SJCRH30 (cell line): ENCODE measurements at regions not wholly inside any gene's neighbourhood (a gene's known extent, or its start where the extent isn't known, plus 50 kb on each side); places are given as distances from the start of the nearest gene placed in this dataset.

ENCODE experiments used
- DNase-seq, 2 experiments: peaks; one replicate each; pipeline ENCODE4 v3.0.0-alpha.2; 2015 to 2020
- H3K27ac ChIP-seq: fragments of 250-450 bp; sonication (Bioruptor Pico); 2 replicates; pipeline ENCODE4 v1.5.1; 2020; ENCODE audit warnings: mild to moderate bottlenecking, moderate library complexity
- H3K27me3 ChIP-seq: fragments of 250-450 bp; sonication (Bioruptor Pico); 2 replicates; pipeline ENCODE4 v1.5.1; 2020; ENCODE audit warnings: mild to moderate bottlenecking, moderate library complexity
- H3K36me3 ChIP-seq: fragments of 250-450 bp; sonication (Bioruptor Pico); 2 replicates; pipeline ENCODE4 v1.5.1; 2020; ENCODE audit warnings: mild to moderate bottlenecking, moderate library complexity
- H3K4me1 ChIP-seq: fragments of 250-450 bp; sonication (Bioruptor Pico); 2 replicates; pipeline ENCODE4 v1.5.1; 2020; ENCODE audit warnings: mild to moderate bottlenecking, moderate library complexity
- H3K4me3 ChIP-seq: fragments of 250-450 bp; sonication (Bioruptor Pico); 2 replicates; pipeline ENCODE4 v1.5.1; 2020; ENCODE audit warnings: mild to moderate bottlenecking, moderate library complexity
- H3K9me3 ChIP-seq: fragments of 250-450 bp; sonication (Bioruptor Pico); replicated peaks from 2 replicates; pipeline ENCODE4 v1.5.1; 2020; ENCODE audit warnings: mild to moderate bottlenecking, moderate library complexity

- H3K27ac ChIP-seq = no peak overlapping the region
Observed at GRCh38 chr2:3025984-3026383, 351.6 kb downstream of the EIPR1 start.

DNA sequence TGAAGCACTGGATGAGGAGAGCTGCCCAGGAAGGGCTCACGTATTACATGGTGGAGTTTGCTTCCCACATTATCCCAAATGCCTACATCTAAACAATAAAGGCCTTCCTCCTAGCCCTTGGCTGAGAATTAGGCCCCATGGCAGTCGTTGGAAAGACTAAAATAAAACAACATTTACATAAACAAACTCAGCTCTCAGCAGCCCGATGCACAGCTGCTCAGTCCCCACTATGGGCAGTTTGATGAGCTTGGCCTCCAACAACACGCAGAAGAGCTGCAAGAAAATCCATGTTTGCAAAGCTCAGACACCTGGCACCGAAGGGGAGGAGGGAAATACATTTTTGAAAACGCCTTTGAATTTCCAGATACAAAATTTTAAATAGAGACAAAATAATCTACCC, 352.4 kb downstream of the EIPR1 start:
- Histone ChIP-seq H3K4me1 (peaks cover 9% of the 10 kb centered on the region), H3K36me3 (no peaks in the 10 kb centered on the region), H3K27me3 (no peaks in the 10 kb centered on the region; the same call in 1 of the 2 replicates), H3K27ac (no peak overlapping the region), H3K9me3 (no peaks in the 10 kb centered on the region), H3K4me3 (no peak overlapping the region)
- DNase-seq = peak; percentile 37 to 54

More at GRCh38 chr2:3025984-3026383, 351.6 kb downstream of the EIPR1 start:
- peaks cover 9% of the 10 kb centered on the region for H3K4me1 ChIP-seq
- no peak for DNase-seq
- no peaks in the 10 kb centered on the region for H3K36me3 ChIP-seq
- no peaks in the 10 kb centered on the region for H3K9me3 ChIP-seq
- no peak overlapping the region for H3K4me3 ChIP-seq
- no peaks in the 10 kb centered on the region; the same call in 1 of the 2 replicates for H3K27me3 ChIP-seq

- H3K36me3 ChIP-seq = no peaks in the 10 kb centered on the region
- no peaks in the 10 kb centered on the region for H3K9me3 ChIP-seq
- no peak for DNase-seq
- H3K27me3 ChIP-seq = no peaks in the 10 kb centered on the region; the same call in 1 of the 2 replicates
- no peak overlapping the region for H3K27ac ChIP-seq
- no peak overlapping the region for H3K4me3 ChIP-seq
- peaks cover 9% of the 10 kb centered on the region for H3K4me1 ChIP-seq
Observed at GRCh38 chr2:3024401-3024935, 353.1 kb downstream of the EIPR1 start.

GRCh38 chr2:3023531-3023930, 354.1 kb downstream of the EIPR1 start:
- H3K36me3 ChIP-seq = no peaks in the 10 kb centered on the region
- DNase-seq = no peak
- no peaks in the 10 kb centered on the region for H3K9me3 ChIP-seq

DNA sequence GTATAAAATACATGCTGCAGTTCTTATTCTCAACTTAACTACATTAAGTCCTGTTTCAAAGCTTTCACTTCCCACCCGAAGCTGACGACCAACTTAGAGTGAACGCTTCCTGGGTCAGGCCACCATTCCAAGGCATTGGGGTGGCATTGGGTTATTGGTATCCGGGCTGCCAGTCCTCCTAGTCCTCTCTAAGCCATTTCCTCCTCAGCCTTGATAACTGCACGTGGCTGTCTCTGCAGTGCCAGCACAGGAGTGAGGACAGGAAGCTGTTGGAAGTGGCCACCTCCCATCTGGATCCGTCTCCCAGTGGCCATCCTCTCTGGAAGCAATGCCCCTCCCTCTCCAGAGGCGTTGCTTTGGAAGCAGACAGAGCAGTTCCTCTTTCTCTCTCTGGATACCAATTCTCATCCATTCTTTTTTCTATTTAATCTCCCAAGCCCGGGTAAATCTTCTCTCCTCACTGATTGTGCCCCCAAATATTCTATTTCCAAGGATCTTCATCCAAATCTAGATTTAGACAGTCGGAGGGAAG, 354.7 kb downstream of the EIPR1 start:
- H3K27me3 ChIP-seq = no peaks in the 10 kb centered on the region
- no peaks in the 10 kb centered on the region for H3K9me3 ChIP-seq
- no peaks in the 10 kb centered on the region for H3K36me3 ChIP-seq
- no peak overlapping the region for H3K4me3 ChIP-seq
- H3K4me1 ChIP-seq = peaks cover 9% of the 10 kb centered on the region
- DNase-seq = no peak
- no peak overlapping the region for H3K27ac ChIP-seq

More at GRCh38 chr2:3023531-3023930, 354.1 kb downstream of the EIPR1 start:
- no peak overlapping the region for H3K27ac ChIP-seq
- peaks cover 9% of the 10 kb centered on the region for H3K4me1 ChIP-seq
- H3K27me3 ChIP-seq = no peaks in the 10 kb centered on the region
- H3K4me3 ChIP-seq = no peak overlapping the region

- H3K36me3 ChIP-seq = no peaks in the 10 kb centered on the region
- H3K4me3 ChIP-seq = no peak overlapping the region
- H3K4me1 ChIP-seq = peaks cover 9% of the 10 kb centered on the region
- H3K9me3 ChIP-seq = no peaks in the 10 kb centered on the region
- H3K27me3 ChIP-seq = no peaks in the 10 kb centered on the region
- no peak overlapping the region for H3K27ac ChIP-seq
- no peak for DNase-seq
Observed at GRCh38 chr2:3021720-3022119, 355.9 kb downstream of the EIPR1 start.

DNA sequence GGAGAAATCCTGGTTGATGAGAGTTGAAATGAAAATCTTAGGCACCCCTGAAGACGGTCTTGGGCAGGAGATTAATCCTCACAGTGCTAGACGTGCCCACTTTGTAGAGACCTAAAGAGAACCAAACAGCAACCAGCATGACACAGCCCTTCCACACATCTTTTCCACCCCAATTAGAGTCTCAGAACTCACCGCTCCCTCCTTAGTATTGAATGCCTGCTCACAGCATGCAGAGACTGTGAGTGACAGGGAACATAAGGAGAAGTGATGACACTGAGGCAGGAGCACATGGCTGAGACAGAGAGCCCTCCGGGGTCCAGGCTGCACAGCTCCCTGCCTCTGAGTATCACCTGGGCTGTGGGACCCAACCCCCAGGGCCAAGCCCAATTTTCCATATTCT, 367.6 kb downstream of the EIPR1 start:
- Histone ChIP-seq H3K4me3 (no peak overlapping the region), H3K36me3 (no peaks in the 10 kb centered on the region), H3K27ac (no peak overlapping the region), H3K27me3 (no peaks in the 10 kb centered on the region), H3K4me1 (no peaks in the 10 kb centered on the region), H3K9me3 (0 out of 2 replicates have a peak, but pooled peaks cover 3% of the 10 kb centered on the region)
- no peak for DNase-seq

DNA sequence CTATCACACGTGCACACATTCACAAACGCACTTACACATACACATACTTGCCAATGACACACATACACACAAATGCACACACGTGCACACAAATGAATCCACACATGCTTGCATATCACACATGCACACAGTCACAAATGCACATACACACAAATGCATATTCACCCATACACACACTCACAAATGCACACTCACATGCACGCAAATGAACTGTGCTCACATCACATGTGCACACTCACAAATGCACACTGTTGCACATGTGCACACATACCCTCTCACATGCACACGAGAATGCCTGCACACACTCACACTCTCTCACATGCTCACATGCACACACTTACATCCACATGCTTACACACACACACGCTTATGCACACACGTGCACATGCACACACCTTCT, 368.1 kb downstream of the EIPR1 start:
- 0 out of 2 replicates have a peak, but pooled peaks cover 3% of the 10 kb centered on the region for H3K9me3 ChIP-seq
- no peak for DNase-seq
- H3K4me1 ChIP-seq = no peaks in the 10 kb centered on the region
- no peak overlapping the region for H3K27ac ChIP-seq
- H3K4me3 ChIP-seq = no peak overlapping the region
- H3K27me3 ChIP-seq = no peaks in the 10 kb centered on the region
- no peaks in the 10 kb centered on the region for H3K36me3 ChIP-seq

DNA sequence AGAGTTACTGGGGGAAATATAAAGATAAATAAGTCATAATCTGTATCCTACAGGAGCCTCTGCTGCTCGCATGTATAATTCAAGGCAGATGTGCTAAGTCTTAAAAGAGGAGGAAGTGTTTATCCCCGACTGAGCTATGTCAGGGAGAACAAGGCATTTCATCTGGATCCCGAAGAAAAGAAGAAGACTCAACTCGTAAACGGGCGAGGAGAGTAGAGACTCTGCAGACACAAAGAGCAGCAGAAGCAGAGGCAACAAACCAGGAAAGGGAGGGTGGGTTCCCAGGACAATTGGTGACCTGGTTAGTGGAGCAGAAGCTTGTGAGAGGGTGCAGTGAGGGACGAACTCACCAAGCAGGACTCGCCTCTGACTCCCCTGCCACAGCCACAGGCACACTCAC, 368.6 kb downstream of the EIPR1 start:
- no peaks in the 10 kb centered on the region for H3K36me3 ChIP-seq
- no peak overlapping the region for H3K4me3 ChIP-seq
- H3K27me3 ChIP-seq = no peaks in the 10 kb centered on the region
- no peaks in the 10 kb centered on the region for H3K4me1 ChIP-seq
- H3K27ac ChIP-seq = no peak overlapping the region
- DNase-seq = no peak
- 0 out of 2 replicates have a peak, but pooled peaks cover 3% of the 10 kb centered on the region for H3K9me3 ChIP-seq

DNA sequence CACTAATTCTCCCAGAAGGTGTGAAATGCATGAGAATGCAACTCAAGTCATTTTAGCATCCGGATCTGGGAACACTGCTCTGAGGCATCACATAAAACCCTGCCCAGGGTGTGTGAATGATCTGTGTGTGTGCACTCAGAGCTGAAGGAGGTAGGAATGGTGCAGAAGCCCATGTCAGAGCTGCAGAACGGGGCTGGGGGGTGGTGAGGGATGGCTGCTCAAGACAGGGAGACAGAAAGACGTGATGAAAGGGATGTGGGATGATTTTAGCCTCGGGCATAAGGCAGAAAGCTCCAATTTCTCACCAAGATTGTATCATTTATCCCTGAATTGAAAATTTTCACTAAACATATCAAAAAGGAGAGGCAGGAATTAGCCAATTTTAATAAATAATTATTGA, 369.1 kb downstream of the EIPR1 start:
- no peak for DNase-seq
- Histone ChIP-seq H3K4me1 (no peaks in the 10 kb centered on the region), H3K9me3 (no peaks in the 10 kb centered on the region), H3K36me3 (no peaks in the 10 kb centered on the region), H3K4me3 (no peak overlapping the region), H3K27me3 (no peaks in the 10 kb centered on the region), H3K27ac (no peak overlapping the region)

- Histone ChIP-seq H3K27me3 (no peaks in the 10 kb centered on the region), H3K4me1 (no peaks in the 10 kb centered on the region; the same call in 1 of the 2 replicates), H3K36me3 (no peaks in the 10 kb centered on the region), H3K9me3 (no peaks in the 10 kb centered on the region), H3K27ac (no peak overlapping the region), H3K4me3 (no peak overlapping the region)
- no peak for DNase-seq
Observed at GRCh38 chr2:3007135-3007534, 370.5 kb downstream of the EIPR1 start.

GRCh38 chr2:3005859-3006501, 371.6 kb downstream of the EIPR1 start:
- Histone ChIP-seq H3K4me1 (peaks cover 5% of the 10 kb centered on the region), H3K36me3 (no peaks in the 10 kb centered on the region), H3K27ac (no peak overlapping the region), H3K4me3 (no peak overlapping the region), H3K9me3 (no peaks in the 10 kb centered on the region), H3K27me3 (no peaks in the 10 kb centered on the region)
- DNase-seq = no peak

DNA sequence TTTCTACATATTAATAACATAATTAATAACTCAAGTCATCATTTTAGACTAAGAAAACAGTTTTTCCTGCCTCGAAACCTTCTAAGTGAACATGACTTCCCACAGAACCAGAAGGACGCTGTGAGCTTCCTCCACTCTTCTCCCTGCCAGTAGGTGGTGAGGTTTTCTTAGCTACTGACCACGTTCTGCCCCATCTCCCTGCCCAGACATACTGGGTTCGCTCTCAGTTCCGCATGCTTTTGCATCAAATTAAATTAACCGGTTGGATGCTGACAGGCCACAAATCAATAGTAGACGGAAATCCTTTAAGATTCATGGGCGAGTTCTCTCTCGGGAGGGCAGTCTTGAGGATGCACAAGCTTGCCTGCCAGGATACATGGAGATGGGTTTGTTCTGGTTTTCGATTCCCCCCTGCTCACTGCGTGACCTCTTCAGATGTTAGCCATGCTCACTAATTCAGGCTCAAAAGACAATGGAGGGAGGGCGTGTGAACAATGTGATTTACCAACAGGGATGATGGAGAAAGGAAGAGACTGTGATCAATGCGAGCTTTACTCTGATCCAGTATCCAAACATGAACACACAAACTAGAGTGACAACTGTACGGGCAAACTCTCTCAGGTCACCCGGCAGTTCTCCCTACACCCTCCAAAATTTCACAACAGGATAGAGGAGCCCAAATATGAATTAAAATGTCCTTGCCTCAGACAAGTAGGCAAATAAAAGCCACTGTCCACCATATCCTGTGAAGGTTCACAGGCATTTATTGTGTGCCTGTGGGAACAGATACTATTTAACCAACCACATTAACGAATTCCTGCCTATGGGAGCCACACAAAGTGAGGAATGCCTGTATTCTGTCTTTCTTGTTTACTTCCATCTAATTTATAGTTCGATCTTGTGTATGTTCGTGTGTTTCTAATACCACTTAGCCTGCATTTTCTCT, 375.7 kb downstream of the EIPR1 start:
- Histone ChIP-seq H3K4me1 (peaks cover 6% of the 10 kb centered on the region), H3K36me3 (no peaks in the 10 kb centered on the region), H3K9me3 (no peaks in the 10 kb centered on the region), H3K4me3 (peak overlapping the region; percentile 40), H3K27ac (peak overlapping the region; percentile 67), H3K27me3 (no peaks in the 10 kb centered on the region)
- DNase-seq = peak; percentile 76 to 86

DNA sequence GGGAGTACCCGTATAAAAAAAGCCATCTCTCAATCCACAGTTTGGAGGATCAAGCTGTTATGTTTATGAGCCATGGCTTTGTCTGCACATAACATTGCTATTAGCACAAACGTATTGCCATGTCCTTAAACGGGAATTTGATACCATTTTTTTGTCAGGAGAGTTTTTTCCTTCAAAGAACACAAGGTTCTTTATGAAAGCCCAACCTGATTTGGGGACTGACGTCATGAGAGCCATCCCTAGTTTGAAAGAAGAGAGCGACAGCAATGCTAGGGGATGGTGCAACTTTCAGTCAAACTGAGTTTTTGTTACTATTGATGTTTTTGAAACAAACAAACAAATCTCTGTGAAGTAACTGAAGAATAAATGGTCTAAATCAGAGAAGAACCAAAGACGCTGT, 376.6 kb downstream of the EIPR1 start:
- peak in 1 of 2 experiments; percentile 40 for DNase-seq

GRCh38 chr2:3000125-3000524, 377.5 kb downstream of the EIPR1 start:
- H3K36me3 ChIP-seq = no peaks in the 10 kb centered on the region
- H3K4me1 ChIP-seq = peaks cover 6% of the 10 kb centered on the region
- no peaks in the 10 kb centered on the region for H3K27me3 ChIP-seq
- no peak overlapping the region for H3K27ac ChIP-seq
- H3K9me3 ChIP-seq = no peaks in the 10 kb centered on the region
- no peak overlapping the region for H3K4me3 ChIP-seq
- no peak for DNase-seq

More for the DNA sequence above, 376.6 kb downstream of the EIPR1 start:
- Histone ChIP-seq H3K9me3 (no peaks in the 10 kb centered on the region), H3K27ac (peak overlapping the region; percentile 67), H3K4me1 (peaks cover 6% of the 10 kb centered on the region), H3K36me3 (no peaks in the 10 kb centered on the region), H3K27me3 (no peaks in the 10 kb centered on the region), H3K4me3 (peak overlapping the region; percentile 3; the same call in 1 of the 2 replicates)
